Progenitor cell of endocrine pancreas (in vitro differentiated cells): ENCODE measurements at regions not wholly inside any gene's neighbourhood (a gene's known extent, or its start where the extent isn't known, plus 50 kb on each side); places are given as distances from the start of the nearest gene placed in this dataset.

ENCODE experiments used
- DNase-seq: peaks from one replicate; pipeline ENCODE4 v3.0.0; 2021; ENCODE audit warnings: low spot score; ENCODE audit not compliant: unreplicated experiment
- H3K27ac Mint-ChIP-seq: 2 replicates; pipeline ENCODE4 v1.8.0; 2021; ENCODE audit warnings: mild to moderate bottlenecking, moderate library complexity, mixed read lengths
- H3K27me3 Mint-ChIP-seq: 2 replicates; pipeline ENCODE4 v1.8.0; 2021; ENCODE audit warnings: mixed read lengths
- H3K36me3 Mint-ChIP-seq: 2 replicates; pipeline ENCODE4 v1.8.0; 2022; ENCODE audit warnings: mixed read lengths; ENCODE audit not compliant: insufficient read depth
- H3K4me1 Mint-ChIP-seq: 2 replicates; pipeline ENCODE4 v1.8.0; 2021; ENCODE audit warnings: low read depth, mixed read lengths
- H3K4me3 Mint-ChIP-seq: 2 replicates; pipeline ENCODE4 v1.8.0; 2021; ENCODE audit warnings: low read depth, mild to moderate bottlenecking, moderate library complexity, mixed read lengths
- H3K9me3 Mint-ChIP-seq: 2 replicates; pipeline ENCODE4 v1.8.0; 2021; ENCODE audit warnings: low read depth, mixed read lengths
- CTCF ChIP-seq: fragments of 200-600 bp; sonication (generic); IDR thresholded peaks from one replicate; pipeline ENCODE4 v1.5.0; 2021; ENCODE audit warnings: antibody characterized with exemption, mild to moderate bottlenecking; ENCODE audit not compliant: unreplicated experiment

GRCh38 chr4:8728536-8729407 is 136.2 kb downstream of the CPZ start:
- DNase-seq: no peak
- Mint-ChIP-seq H3K4me3 (no peak overlapping the region), H3K27ac (no peak overlapping the region), H3K9me3 (peaks cover 4% of the 10 kb centered on the region), H3K4me1 (peaks cover 2% of the 10 kb centered on the region), H3K36me3 (no peaks in the 10 kb centered on the region), H3K27me3 (peaks cover 24% of the 10 kb centered on the region)
- TF ChIP-seq CTCF: no peak

GRCh38 chr4:8727546-8728510 is 135.3 kb downstream of the CPZ start:
- H3K36me3 Mint-ChIP-seq: no peaks in the 10 kb centered on the region
- H3K4me3 Mint-ChIP-seq: no peak overlapping the region
- DNase-seq: no peak
- no peak overlapping the region for H3K27ac Mint-ChIP-seq
- no peaks in the 10 kb centered on the region for H3K9me3 Mint-ChIP-seq
- H3K4me1 Mint-ChIP-seq: peaks cover 2% of the 10 kb centered on the region
- peaks cover 26% of the 10 kb centered on the region for H3K27me3 Mint-ChIP-seq
- TF ChIP-seq CTCF: no peak

GRCh38 chr4:8727131-8727530 is 134.6 kb downstream of the CPZ start:
- Mint-ChIP-seq H3K4me1 (peaks cover 2% of the 10 kb centered on the region), H3K27ac (no peak overlapping the region), H3K36me3 (no peaks in the 10 kb centered on the region), H3K4me3 (no peak overlapping the region), H3K9me3 (no peaks in the 10 kb centered on the region), H3K27me3 (peaks cover 29% of the 10 kb centered on the region)
- TF ChIP-seq CTCF: no peak
- DNase-seq: no peak

GRCh38 chr4:8726344-8726851 is 133.8 kb downstream of the CPZ start:
- Mint-ChIP-seq H3K9me3 (no peaks in the 10 kb centered on the region), H3K4me3 (no peak overlapping the region), H3K4me1 (peaks cover 2% of the 10 kb centered on the region), H3K27me3 (peaks cover 30% of the 10 kb centered on the region), H3K36me3 (no peaks in the 10 kb centered on the region), H3K27ac (no peak overlapping the region)
- DNase-seq: no peak
- no peak for TF ChIP-seq CTCF

GRCh38 chr4:8725845-8726244 is 133.3 kb downstream of the CPZ start:
- H3K27ac Mint-ChIP-seq: no peak overlapping the region
- no peaks in the 10 kb centered on the region for H3K36me3 Mint-ChIP-seq
- H3K4me1 Mint-ChIP-seq: peaks cover 2% of the 10 kb centered on the region
- TF ChIP-seq CTCF: no peak
- H3K27me3 Mint-ChIP-seq: peaks cover 30% of the 10 kb centered on the region
- no peak for DNase-seq
- H3K9me3 Mint-ChIP-seq: no peaks in the 10 kb centered on the region
- H3K4me3 Mint-ChIP-seq: no peak overlapping the region
